Immature natural killer cell (primary cell): ENCODE measurements at regions not wholly inside any gene's neighbourhood (a gene's known extent, or its start where the extent isn't known, plus 50 kb on each side); places are given as distances from the start of the nearest gene placed in this dataset.
A peak's percentile ranks its signal among the peaks of the same experiment; 100 is the strongest.

ENCODE experiments used
- DNase-seq, 3 donors: peaks; one replicate each; pipeline ENCODE4 v3.0.0; 2022; ENCODE audit warnings: mixed read lengths in 1 of 3
- H3K27ac Mint-ChIP-seq, 6 donors: one replicate each; pipeline ENCODE4 v1.8.0; 2020; ENCODE audit warnings: mixed read lengths in 6 of 6, mild to moderate bottlenecking in 5 of 6, inconsistent platforms in 4 of 6, moderate library complexity in 3 of 6
- H3K27me3 Mint-ChIP-seq, 3 donors: one replicate each; pipeline ENCODE4 v1.8.0; 2020 to 2021; ENCODE audit warnings: low read depth in 3 of 3, mild to moderate bottlenecking in 3 of 3, mixed read lengths in 3 of 3, moderate library complexity in 3 of 3, inconsistent platforms in 1 of 3
- H3K36me3 Mint-ChIP-seq, 3 donors: one replicate each; pipeline ENCODE4 v1.8.0; 2020; ENCODE audit warnings: mixed read lengths in 3 of 3, inconsistent platforms in 2 of 3, mild to moderate bottlenecking in 2 of 3
- H3K4me1 Mint-ChIP-seq, 2 donors: one replicate each; pipeline ENCODE4 v1.8.0; 2020; ENCODE audit warnings: inconsistent platforms in 2 of 2, mild to moderate bottlenecking in 2 of 2, mixed read lengths in 2 of 2, moderate library complexity in 1 of 2
- H3K4me3 Mint-ChIP-seq, 5 donors: one replicate each; pipeline ENCODE4 v1.8.0; 2020; ENCODE audit warnings: mild to moderate bottlenecking in 5 of 5, mixed read lengths in 5 of 5, inconsistent platforms in 3 of 5, moderate library complexity in 3 of 5
- H3K9me3 Mint-ChIP-seq, 6 donors: one replicate each; pipeline ENCODE4 v1.8.0; 2020; ENCODE audit warnings: mild to moderate bottlenecking in 6 of 6, mixed read lengths in 6 of 6, inconsistent platforms in 4 of 6, moderate library complexity in 3 of 6

DNA sequence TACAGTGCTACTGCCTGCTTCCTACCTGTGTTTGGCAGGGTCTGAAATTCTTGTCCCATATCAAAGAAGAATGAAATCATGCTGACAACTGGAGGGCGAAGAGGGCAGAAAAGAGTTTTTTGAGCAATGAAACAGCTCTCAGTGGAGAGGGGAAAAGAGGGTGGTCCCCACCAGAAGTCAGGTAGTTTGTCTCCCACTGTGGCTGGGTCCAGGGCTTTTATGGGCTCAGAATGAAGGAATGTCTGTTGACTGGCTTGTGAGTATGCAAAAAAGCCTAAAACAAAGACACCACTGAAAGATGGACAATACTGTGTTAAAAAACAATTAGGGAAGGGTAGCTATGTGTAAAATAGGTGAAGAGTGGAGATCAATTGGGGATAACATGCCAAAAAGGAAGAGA, 115.0 kb downstream of the ADAM29 start:
- DNase-seq: no peak
- Mint-ChIP-seq H3K27me3 (no peaks in the 10 kb centered on the region), H3K4me3 (no peak overlapping the region), H3K27ac (no peak overlapping the region), H3K36me3 (no peaks in the 10 kb centered on the region), H3K4me1 (no peaks in the 10 kb centered on the region), H3K9me3 (peaks cover 12 to 43% (median 28%) of the 10 kb centered on the region in 6 donors)

DNA sequence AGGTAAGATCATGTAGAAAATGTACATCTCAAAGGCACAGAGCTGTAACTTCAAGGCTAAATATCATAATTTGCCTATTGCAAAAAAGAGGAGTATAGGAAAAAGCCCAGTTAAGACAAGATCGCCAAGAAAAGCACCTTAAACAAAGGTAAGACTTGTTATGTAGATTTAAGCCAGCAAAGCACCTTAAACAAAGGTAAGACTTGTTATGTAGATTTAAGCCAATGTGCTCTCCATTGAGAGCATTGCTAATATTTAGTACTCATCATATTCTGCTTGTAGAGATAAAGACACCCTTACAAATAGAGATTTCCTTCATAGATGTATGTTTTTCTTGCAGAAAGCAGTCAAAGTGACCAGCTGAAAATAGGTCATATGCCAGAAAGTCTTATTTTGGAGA, 115.8 kb downstream of the ADAM29 start:
- Mint-ChIP-seq H3K27me3 (no peaks in the 10 kb centered on the region), H3K9me3 (peaks cover 12 to 40% (median 28%) of the 10 kb centered on the region in 6 donors), H3K4me1 (no peaks in the 10 kb centered on the region), H3K36me3 (no peaks in the 10 kb centered on the region), H3K4me3 (no peak overlapping the region), H3K27ac (no peak overlapping the region)
- no peak for DNase-seq

DNA sequence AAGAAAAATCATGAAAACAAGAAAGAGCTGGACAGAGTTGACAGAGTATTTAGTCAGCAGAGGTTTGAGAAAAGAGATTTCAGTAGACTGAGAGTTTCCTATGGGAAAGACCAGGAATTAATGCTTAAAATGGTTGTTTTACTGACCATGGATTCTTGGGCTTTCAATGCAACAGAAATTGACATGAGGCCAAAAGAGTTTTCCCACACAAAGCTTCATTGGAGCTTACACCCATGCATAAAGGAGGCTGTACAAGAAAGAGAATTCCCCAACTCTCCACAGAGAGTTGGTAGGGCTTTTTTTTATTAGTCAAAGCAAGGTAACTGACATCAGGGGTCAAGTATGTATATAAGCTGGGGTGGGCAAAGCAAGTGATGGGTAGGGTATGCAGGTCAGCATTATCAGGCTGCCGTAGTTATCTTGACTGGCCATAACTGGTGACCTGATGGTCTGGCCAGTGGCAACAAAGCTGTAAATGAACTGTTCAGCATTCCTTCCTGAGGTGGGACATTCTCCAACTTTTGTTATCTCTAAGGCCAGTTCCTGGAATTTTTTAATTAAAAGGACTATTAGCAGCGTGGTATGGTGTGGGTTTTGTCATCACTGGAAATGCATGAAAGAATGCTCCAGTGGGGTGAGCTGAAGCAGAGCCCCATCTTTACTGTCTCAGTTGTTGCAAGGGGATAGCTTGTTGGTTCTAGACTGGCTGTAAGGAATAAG, 117.0 kb downstream of the ADAM29 start:
- peaks cover 12 to 34% (median 25%) of the 10 kb centered on the region in 6 donors for H3K9me3 Mint-ChIP-seq
- H3K27ac Mint-ChIP-seq: no peak overlapping the region
- DNase-seq: no peak
- H3K36me3 Mint-ChIP-seq: no peaks in the 10 kb centered on the region
- H3K4me3 Mint-ChIP-seq: no peak overlapping the region
- no peaks in the 10 kb centered on the region for H3K27me3 Mint-ChIP-seq
- H3K4me1 Mint-ChIP-seq: no peaks in the 10 kb centered on the region

DNA sequence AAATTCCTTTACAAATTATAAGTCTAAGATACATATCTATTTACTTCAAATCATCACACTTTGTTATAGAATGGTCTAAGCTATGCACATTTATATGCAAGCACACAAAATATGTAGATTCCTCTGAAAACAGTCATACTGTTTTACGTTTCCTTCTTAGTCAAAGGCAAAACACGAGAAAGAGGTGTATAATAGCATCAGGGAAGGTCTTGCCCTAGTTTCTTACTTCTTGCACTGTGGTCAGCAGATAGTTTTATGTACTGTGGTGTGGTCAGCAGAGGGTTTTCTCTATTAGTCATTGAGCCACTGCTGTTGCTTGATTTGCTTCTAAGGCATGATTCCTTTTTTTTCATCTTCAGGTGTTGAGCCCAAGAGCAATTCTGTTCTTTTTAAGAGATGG, 117.7 kb downstream of the ADAM29 start:
- no peak overlapping the region for H3K4me3 Mint-ChIP-seq
- H3K4me1 Mint-ChIP-seq: no peaks in the 10 kb centered on the region
- DNase-seq: no peak
- peaks cover 12 to 35% (median 26%) of the 10 kb centered on the region in 6 donors for H3K9me3 Mint-ChIP-seq
- no peaks in the 10 kb centered on the region for H3K36me3 Mint-ChIP-seq
- no peak overlapping the region for H3K27ac Mint-ChIP-seq
- H3K27me3 Mint-ChIP-seq: no peaks in the 10 kb centered on the region

DNA sequence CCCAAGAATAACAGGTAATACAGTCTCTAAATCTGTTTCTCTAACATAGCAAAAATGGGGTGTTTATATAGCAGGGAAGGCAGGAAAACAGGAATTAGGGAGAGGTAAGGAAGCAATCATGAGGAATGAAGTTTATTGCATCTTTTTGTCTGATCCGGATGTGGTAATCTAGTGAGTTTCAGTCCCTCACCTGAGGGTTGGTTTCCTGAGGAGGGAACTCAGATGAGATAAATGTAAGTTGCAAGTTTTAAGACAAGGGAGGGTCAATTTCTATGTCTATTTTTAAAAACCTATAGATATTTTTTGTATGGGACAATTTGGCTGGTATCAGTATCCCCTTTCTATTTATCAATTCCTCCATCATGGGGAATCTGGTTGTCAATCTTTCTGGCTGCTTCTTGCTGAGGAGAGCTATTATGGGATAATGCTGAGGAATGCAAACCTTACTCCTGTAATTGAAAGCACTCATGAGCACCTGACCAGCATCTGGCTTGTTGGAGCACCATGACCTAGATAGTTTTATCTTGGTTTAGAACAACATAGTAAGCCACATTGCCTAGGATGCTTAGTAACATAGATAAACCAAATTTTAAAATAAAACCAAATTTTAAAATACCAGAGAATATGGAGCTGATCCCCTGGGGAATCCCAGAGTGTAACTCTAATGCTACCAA, 130.1 kb downstream of the ADAM29 start:
- peaks cover 6 to 23% (median 14%) of the 10 kb centered on the region in 6 donors for H3K9me3 Mint-ChIP-seq
- no peak for DNase-seq
- H3K36me3 Mint-ChIP-seq: peaks cover 0 to 1% (median 0%) of the 10 kb centered on the region in 3 donors
- no peak overlapping the region for H3K4me3 Mint-ChIP-seq
- H3K27me3 Mint-ChIP-seq: peaks cover 0 to 2% (median 0%) of the 10 kb centered on the region in 3 donors
- no peaks in the 10 kb centered on the region for H3K4me1 Mint-ChIP-seq
- no peak overlapping the region for H3K27ac Mint-ChIP-seq

DNA sequence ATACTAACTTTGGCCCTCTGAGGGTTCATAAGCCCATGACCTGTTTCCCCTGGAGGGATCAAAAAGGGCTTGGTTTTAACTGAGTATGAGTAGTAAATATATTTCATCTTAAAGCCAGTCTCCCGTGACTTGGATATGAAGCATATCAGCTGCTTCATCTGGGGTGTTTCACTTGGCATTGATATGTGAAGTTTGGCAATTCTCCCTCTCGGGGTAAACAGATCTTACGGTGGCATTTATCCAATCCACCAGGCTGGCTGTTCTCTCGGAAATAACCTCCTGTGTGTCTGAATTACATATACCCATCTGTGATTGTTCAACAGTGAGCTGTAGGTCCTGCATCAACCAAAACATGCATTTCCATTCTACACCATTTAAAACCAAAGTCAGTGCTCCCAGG, 130.7 kb downstream of the ADAM29 start:
- no peak overlapping the region for H3K4me3 Mint-ChIP-seq
- peaks cover 6 to 23% (median 15%) of the 10 kb centered on the region in 6 donors for H3K9me3 Mint-ChIP-seq
- H3K27me3 Mint-ChIP-seq: peaks cover 0 to 2% (median 0%) of the 10 kb centered on the region in 3 donors
- no peak for DNase-seq
- H3K27ac Mint-ChIP-seq: no peak overlapping the region
- H3K36me3 Mint-ChIP-seq: no peaks in the 10 kb centered on the region
- H3K4me1 Mint-ChIP-seq: no peaks in the 10 kb centered on the region

DNA sequence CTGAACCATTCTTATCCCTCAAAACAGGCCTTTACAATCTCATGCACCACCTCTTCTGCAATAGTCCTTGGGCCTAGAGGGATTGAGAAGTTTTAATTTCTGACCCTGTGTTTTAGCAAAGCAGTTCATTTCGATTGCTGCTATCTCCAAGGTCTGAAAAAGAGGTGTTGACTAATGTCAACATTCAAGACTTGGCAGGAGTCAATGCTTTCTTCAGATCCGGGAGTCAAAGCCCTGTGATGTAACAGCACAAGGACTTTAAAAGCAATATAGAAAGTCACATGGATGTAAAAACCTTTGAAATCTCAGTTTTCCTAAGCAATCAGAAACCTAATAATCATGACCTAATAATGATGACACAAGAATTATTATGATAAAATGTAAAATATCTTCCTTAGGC, 133.8 kb downstream of the ADAM29 start:
- H3K27me3 Mint-ChIP-seq: peaks cover 0 to 2% (median 0%) of the 10 kb centered on the region in 3 donors
- peaks cover 0 to 4% (median 0%) of the 10 kb centered on the region in 3 donors for H3K36me3 Mint-ChIP-seq

DNA sequence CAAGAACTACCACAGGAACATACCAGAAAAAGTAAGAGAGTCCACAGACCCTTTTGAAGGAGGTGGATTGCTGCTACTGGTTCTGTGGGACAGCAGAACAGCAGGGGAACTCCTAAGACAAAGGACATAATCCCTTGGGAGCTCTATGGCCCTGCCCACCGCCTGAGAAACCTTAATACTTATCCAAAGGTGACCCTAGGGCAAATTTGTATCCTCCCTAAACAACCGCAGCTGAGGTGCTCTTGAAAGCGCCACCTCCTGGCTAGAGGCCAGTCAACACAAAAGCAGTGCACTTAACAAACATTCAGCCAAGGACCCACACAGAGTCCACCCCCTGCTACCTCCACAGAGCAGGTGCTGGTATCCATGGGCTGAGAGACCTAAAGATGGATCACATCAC, 136.8 kb downstream of the ADAM29 start:
- Mint-ChIP-seq H3K4me1 (no peaks in the 10 kb centered on the region), H3K27me3 (peaks cover 0 to 3% (median 0%) of the 10 kb centered on the region in 3 donors), H3K27ac (no peak overlapping the region), H3K4me3 (no peak overlapping the region), H3K9me3 (peaks cover 0 to 42% (median 16%) of the 10 kb centered on the region in 6 donors), H3K36me3 (peaks cover 0 to 4% (median 0%) of the 10 kb centered on the region in 3 donors)
- no peak for DNase-seq

More for the DNA sequence above, 133.8 kb downstream of the ADAM29 start:
- Mint-ChIP-seq H3K4me1 (no peaks in the 10 kb centered on the region), H3K4me3 (no peak overlapping the region), H3K9me3 (peaks cover 4 to 22% (median 16%) of the 10 kb centered on the region in 6 donors), H3K27ac (no peak overlapping the region)
- no peak for DNase-seq

DNA sequence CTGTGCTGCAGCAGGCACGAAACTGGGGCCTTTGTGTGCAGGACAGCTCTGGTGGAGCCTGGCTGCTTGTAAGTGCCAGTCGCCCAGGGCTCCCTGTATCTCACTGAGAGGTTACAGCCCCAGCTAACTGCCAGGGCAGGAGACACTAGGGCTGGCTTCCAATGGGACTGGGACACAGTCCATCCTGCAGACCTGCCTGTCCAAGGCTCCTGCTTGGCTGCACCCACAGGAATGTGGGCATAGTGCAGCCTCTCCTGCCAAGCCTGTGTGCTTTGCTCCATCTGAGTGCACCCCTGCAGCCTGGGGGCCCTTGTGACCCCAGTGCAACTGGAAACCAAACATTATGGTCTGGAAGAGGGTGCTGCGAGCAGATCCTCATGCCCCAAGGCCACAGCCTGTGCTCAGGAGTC, 144.0 kb downstream of the ADAM29 start:
- Mint-ChIP-seq H3K27ac (no peak overlapping the region), H3K4me3 (no peak overlapping the region), H3K36me3 (no peaks in the 10 kb centered on the region), H3K4me1 (no peaks in the 10 kb centered on the region), H3K27me3 (peaks cover 0 to 3% (median 0%) of the 10 kb centered on the region in 3 donors), H3K9me3 (peaks cover 6 to 37% (median 25%) of the 10 kb centered on the region in 6 donors)
- DNase-seq: no peak

DNA sequence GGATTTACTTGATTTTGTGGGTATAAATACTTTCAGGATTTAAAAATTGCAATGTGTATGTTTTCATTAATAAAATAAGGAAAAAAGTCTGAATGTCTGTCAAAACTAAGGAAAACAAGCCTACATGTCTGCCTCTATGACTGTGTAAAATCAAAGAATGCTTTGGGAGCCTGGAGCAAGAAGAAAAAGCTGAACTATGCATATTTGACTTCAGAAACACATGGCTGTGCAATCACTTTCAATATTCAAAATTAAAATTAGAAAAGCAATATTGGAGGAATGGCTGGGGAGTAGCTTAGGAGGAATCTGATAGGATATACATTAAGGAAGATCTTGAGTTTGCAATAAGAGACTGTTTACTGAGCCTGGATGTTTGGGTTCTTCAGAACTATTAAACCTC, 147.1 kb downstream of the ADAM29 start:
- no peaks in the 10 kb centered on the region for H3K4me1 Mint-ChIP-seq
- H3K36me3 Mint-ChIP-seq: no peaks in the 10 kb centered on the region
- no peak overlapping the region for H3K27ac Mint-ChIP-seq
- no peak for DNase-seq
- peaks cover 6 to 33% (median 17%) of the 10 kb centered on the region in 6 donors for H3K9me3 Mint-ChIP-seq
- H3K4me3 Mint-ChIP-seq: no peak overlapping the region
- no peaks in the 10 kb centered on the region for H3K27me3 Mint-ChIP-seq

DNA sequence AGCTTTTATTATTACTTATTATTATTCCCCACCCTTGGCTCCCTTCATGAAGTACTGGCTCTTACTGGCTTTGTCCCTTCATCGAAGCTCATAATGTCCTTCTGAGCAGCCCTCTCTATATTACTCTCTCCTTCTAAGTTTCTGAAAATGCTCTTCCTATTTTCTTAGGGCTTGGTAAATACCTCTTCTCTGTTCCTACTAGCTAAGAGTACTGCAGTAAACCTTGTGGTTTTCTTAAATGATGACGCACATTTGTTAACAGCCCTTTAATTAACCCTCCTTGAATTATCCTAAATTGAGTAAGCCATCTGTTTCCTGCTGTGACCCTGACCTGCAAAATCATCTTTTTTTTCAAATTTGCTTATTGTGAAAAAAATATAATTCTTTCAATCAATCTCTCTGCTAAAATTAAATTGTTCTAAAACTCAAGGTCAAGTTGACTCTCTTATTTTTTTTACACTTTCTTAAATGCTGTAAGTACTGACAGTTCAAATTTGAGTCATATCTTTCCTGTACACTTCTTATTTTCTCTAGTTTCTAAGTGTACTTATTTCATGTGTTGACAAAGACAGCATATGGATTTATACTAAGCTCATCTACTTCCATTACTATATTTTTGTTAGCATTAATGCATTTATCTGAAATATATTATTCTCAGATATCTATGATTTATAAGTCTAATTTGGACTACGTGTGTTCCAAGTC, 148.9 kb downstream of the ADAM29 start:
- Mint-ChIP-seq H3K36me3 (no peaks in the 10 kb centered on the region), H3K4me1 (no peaks in the 10 kb centered on the region), H3K27ac (peak overlapping the region in 1 of 6 donors; percentile 31), H3K4me3 (no peak overlapping the region), H3K27me3 (no peaks in the 10 kb centered on the region), H3K9me3 (peaks cover 9 to 30% (median 19%) of the 10 kb centered on the region in 6 donors)
- DNase-seq: no peak

DNA sequence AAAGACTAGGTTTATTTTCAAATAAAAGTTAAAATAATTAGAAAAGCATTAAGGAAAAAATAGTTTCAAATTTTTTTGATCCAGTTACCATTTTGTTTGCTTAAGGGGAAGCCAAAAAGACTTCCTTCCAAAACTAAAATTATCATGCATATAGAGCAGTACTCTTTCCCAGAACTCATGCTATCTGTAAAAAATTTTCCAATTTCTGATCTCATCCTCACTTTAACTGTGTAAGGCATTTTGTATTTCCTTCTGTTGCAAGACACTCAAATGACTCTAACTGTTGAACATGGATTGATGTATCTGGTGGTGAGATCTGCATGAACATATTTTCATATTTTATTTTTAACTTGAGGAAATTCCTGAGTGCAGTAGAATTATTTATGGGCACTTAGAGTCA, 150.1 kb downstream of the ADAM29 start:
- Mint-ChIP-seq H3K9me3 (peaks cover 13 to 26% (median 20%) of the 10 kb centered on the region in 6 donors), H3K4me3 (no peak overlapping the region), H3K4me1 (no peaks in the 10 kb centered on the region), H3K36me3 (no peaks in the 10 kb centered on the region), H3K27me3 (no peaks in the 10 kb centered on the region), H3K27ac (no peak overlapping the region)
- DNase-seq: no peak

DNA sequence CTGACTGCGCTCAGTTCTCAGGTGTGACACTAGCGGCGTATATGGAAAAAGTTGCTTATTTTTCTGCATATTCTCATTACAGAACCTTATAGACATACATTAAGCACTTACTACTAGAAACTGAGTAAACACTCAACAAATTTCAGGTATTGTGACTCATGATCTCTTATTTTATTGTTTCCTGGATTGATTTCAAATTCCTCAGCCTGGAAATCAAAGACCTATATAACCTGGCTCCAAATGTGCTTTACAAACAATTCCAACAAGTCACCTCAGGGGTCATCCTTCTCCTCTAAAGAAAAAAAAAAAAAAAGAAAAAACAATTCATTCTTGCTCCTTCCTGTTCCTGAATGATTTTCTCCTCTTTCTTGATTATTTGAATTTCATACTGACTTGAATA, 152.3 kb downstream of the ADAM29 start:
- H3K27ac Mint-ChIP-seq: no peak overlapping the region
- no peaks in the 10 kb centered on the region for H3K27me3 Mint-ChIP-seq
- H3K9me3 Mint-ChIP-seq: peaks cover 11 to 26% (median 16%) of the 10 kb centered on the region in 6 donors
- no peaks in the 10 kb centered on the region for H3K36me3 Mint-ChIP-seq
- DNase-seq: no peak
- H3K4me1 Mint-ChIP-seq: no peaks in the 10 kb centered on the region
- H3K4me3 Mint-ChIP-seq: no peak overlapping the region

DNA sequence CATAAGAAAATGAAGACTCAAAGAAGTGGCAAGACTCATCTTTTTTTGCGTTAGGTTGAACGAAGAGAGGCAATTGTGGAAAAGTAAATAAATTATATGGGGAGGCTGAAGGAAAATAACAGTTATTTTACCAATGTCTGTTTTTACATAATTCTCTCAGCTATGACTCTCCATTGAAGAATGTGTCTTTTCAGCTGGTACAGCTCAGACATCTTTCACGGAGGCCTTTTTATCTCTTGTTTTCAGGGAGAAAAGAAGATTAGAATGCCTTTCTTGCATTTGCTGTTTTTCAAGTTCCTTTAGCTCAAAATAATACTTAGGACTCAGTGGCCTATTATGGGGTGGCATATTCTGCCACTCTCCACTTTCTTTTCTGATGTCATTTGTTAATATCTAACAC, 153.0 kb downstream of the ADAM29 start:
- Mint-ChIP-seq H3K27me3 (no peaks in the 10 kb centered on the region), H3K4me1 (no peaks in the 10 kb centered on the region)

More for the DNA sequence above, 153.0 kb downstream of the ADAM29 start:
- Mint-ChIP-seq H3K27ac (no peak overlapping the region), H3K4me3 (no peak overlapping the region), H3K9me3 (peaks cover 11 to 28% (median 15%) of the 10 kb centered on the region in 6 donors), H3K36me3 (no peaks in the 10 kb centered on the region)
- DNase-seq: no peak
